HepG2 (cell line): ENCODE measurements at regions not wholly inside any gene's neighbourhood (a gene's known extent, or its start where the extent isn't known, plus 50 kb on each side); places are given as distances from the start of the nearest gene placed in this dataset.

Experiments
- ATAC-seq: fragments of 200-7000 bp; cut with Tn5 transposase; 3 replicates; pipeline ENCODE4 v1.9.1; 2020; ENCODE audit warnings: mild to moderate bottlenecking, moderate library complexity
- BruUV-seq: library from RNA; stranded (reverse); fragments of 400-500 nt; replicated peaks from 2 replicates; lab custom pipeline; 2021; lab: Mats Ljungman, UMichigan
- CTCF ChIA-PET: fragments of 300-600 bp; formaldehyde crosslinking; extraction: SDS; loops from one replicate; lab custom pipeline; 2021; ENCODE audit warnings: low total read pairs, inconsistent platforms, low intra/inter-chr PET ratio; lab: Yijun Ruan, JAX
- POLR2A ChIA-PET: fragments of 350-600 bp; sonication (Branson Sonifier 250); formaldehyde crosslinking; loops from one replicate; lab custom pipeline; 2020; ENCODE audit warnings: antibody characterized with exemption, inconsistent platforms; lab: Yijun Ruan, JAX
- DNase-seq: peaks from one replicate; pipeline ENCODE4 v3.0.0-alpha.2; 2015; ENCODE audit warnings: low spot score
- FAIRE-seq: peaks from 3 replicates; lab custom pipeline; 2011; peaks lifted over from hg19 to GRCh38; lab: Jason Lieb, UNC
- H2AFZ ChIP-seq: one replicate; pipeline ENCODE4 v1.6.1; 2011; ENCODE audit warnings: low read length, inconsistent platforms
- H3K27ac ChIP-seq: fragments of 300-600 bp; 3 replicates; pipeline ENCODE4 v1.8.0; 2011; ENCODE audit warnings: mixed run types, mild to moderate bottlenecking, mixed read lengths, low read length, inconsistent platforms; ENCODE audit not compliant: insufficient read depth; ENCODE audit errors: extremely low read length
- H3K27me3 ChIP-seq, 2 experiments: fragments of 200-600 bp in 1 of 2; 2 replicates in 1 of 2; 3 replicates in 1 of 2; pipeline versions ENCODE4 v1.6.0 to v1.8.0; 2011; ENCODE audit warnings: low read length in 2 of 2, mild to moderate bottlenecking in 2 of 2, moderate library complexity in 2 of 2, inconsistent platforms in 1 of 2; ENCODE audit not compliant: insufficient read depth in 2 of 2, control insufficient read depth in 1 of 2
- H3K36me3 ChIP-seq, 2 experiments: fragments of 200-600 bp in 1 of 2; replicated peaks in 1 of 2; 2 replicates in 1 of 2; 3 replicates in 1 of 2; pipeline versions ENCODE4 v1.5.1 to v1.8.0; 2011; ENCODE audit warnings: low read length in 2 of 2, inconsistent platforms in 1 of 2; ENCODE audit not compliant: insufficient read depth in 2 of 2, control insufficient read depth in 1 of 2
- H3K4me1 ChIP-seq: 2 replicates; pipeline ENCODE4 v1.5.1; 2012; ENCODE audit warnings: low read length, inconsistent platforms; ENCODE audit not compliant: insufficient read depth
- H3K4me2 ChIP-seq: 2 replicates; pipeline ENCODE4 v1.6.0; 2011; ENCODE audit warnings: low read depth, low read length, inconsistent platforms
- H3K4me3 ChIP-seq, 3 experiments: fragments of 200-600 bp in 1 of 3; sonication (generic), shearing (Covaris generic) in 1 of 3; replicated peaks in 1 of 3; 2 replicates each; pipeline ENCODE4 v1.5.1; 2011 to 2016; ENCODE audit warnings: low read length in 3 of 3, inconsistent platforms in 2 of 3, low read depth in 2 of 3, mild to moderate bottlenecking in 2 of 3, control low read depth in 1 of 3, mixed read lengths in 1 of 3; ENCODE audit not compliant: insufficient read depth in 1 of 3
- H3K79me2 ChIP-seq: one replicate; pipeline ENCODE4 v1.6.1; 2011; ENCODE audit warnings: low read length, inconsistent platforms; ENCODE audit not compliant: insufficient read depth
- H3K9ac ChIP-seq: 2 replicates; pipeline ENCODE4 v1.6.0; 2011; ENCODE audit warnings: mild to moderate bottlenecking, low read depth, low read length, inconsistent platforms; ENCODE audit not compliant: insufficient read depth
- H3K9me3 ChIP-seq: 2 replicates; pipeline ENCODE4 v1.5.1; 2012; ENCODE audit warnings: mild to moderate bottlenecking, low read length
- H4K20me1 ChIP-seq: 2 replicates; pipeline ENCODE4 v1.6.0; 2011; ENCODE audit warnings: inconsistent platforms, mild to moderate bottlenecking, low read length, moderate library complexity; ENCODE audit not compliant: insufficient read depth
- IRF9 ChIP-seq: sonication (generic); formaldehyde crosslinking; IDR thresholded peaks from 2 replicates; pipeline ENCODE4 v1.8.0; 2022; ENCODE audit warnings: missing genetic modification reagents, mild to moderate bottlenecking, borderline replicate concordance
- KLF16 ChIP-seq, 2 experiments: sonication (generic) in 1 of 2; formaldehyde crosslinking in 1 of 2; IDR thresholded peaks; 2 replicates each; pipeline versions ENCODE4 v1.6.1 to v1.8.0; 2016 to 2023; ENCODE audit warnings: missing genetic modification reagents in 2 of 2, missing compliant biosample characterization in 1 of 2
- NR2F1 ChIP-seq, 2 experiments: fragments of 450-650 bp in 1 of 2; formaldehyde crosslinking in 1 of 2; IDR thresholded peaks; 2 replicates each; pipeline versions ENCODE4 v1.5.0 to v1.6.1; 2016 to 2020; ENCODE audit warnings: mild to moderate bottlenecking in 1 of 2, missing compliant biosample characterization in 1 of 2, missing genetic modification reagents in 1 of 2, moderate library complexity in 1 of 2
- PRDM10 ChIP-seq: sonication (generic); formaldehyde crosslinking; IDR thresholded peaks from 2 replicates; pipeline ENCODE4 v1.4.0; 2020; ENCODE audit warnings: low read depth, missing genetic modification reagents
- SP1 ChIP-seq, 2 experiments: fragments of 450-650 bp in 1 of 2; sonication (generic) in 1 of 2; formaldehyde crosslinking in 1 of 2; IDR thresholded peaks; 2 replicates each; pipeline versions ENCODE4 v1.4.0 to v1.6.1; 2016 to 2020; ENCODE audit warnings: missing genetic modification reagents in 1 of 2
- SRSF4 ChIP-seq: fragments of 200-400 bp; formaldehyde crosslinking; IDR thresholded peaks from one replicate; pipeline ENCODE4 v1.6.1; 2018; ENCODE audit warnings: mild to moderate bottlenecking, low read depth, low read length, moderate library complexity; ENCODE audit not compliant: poor library complexity, severe bottlenecking
- ZFAT ChIP-seq: sonication (generic); formaldehyde crosslinking; conservative IDR thresholded peaks from 2 replicates; pipeline ENCODE4 v1.8.1; 2023; ENCODE audit warnings: missing genetic modification reagents, inconsistent platforms
- ZNF282 ChIP-seq: fragments of 450-650 bp; IDR thresholded peaks from 2 replicates; pipeline ENCODE4 v1.6.1; 2018; ENCODE audit not compliant: partially characterized antibody
- ZNF674 ChIP-seq: sonication (generic); formaldehyde crosslinking; IDR thresholded peaks from 2 replicates; pipeline ENCODE4 v1.5.0; 2020; ENCODE audit warnings: low read depth, mild to moderate bottlenecking, missing genetic modification reagents
- ZNF800 ChIP-seq: sonication (generic); formaldehyde crosslinking; IDR thresholded peaks from 2 replicates; pipeline ENCODE4 v1.4.0; 2020; ENCODE audit warnings: missing genetic modification reagents
- WGBS: methylation state at CpG from one replicate; pipeline ENCODE4 v1.1.6; 2017; ENCODE audit warnings: low lambda C conversion rate; 5-methylcytosine and 5-hydroxymethylcytosine counted together
- in situ Hi-C: cut with HindIII; loops from 2 replicates; pipeline ENCODE4 v1.10.0; 2017; ENCODE audit warnings: low pct_unique_long_range_greater_than_20kb; ENCODE audit not compliant: extremely low pct_ligation_motif_present
- intact Hi-C: fragments of 100-400 bp; cut with micrococcal nuclease; formaldehyde crosslinking; loops from one replicate; pipeline ENCODE4 v1.10.0; 2022; ENCODE audit not compliant: unreplicated experiment

GRCh38 chr14:89473989-89474388, 57.0 kb upstream of the FOXN3 start:
- Histone ChIP-seq H3K27ac (no peak overlapping the region), H2AFZ (no peak overlapping the region), H4K20me1 (no peaks in the 10 kb centered on the region), H3K9ac (no peak overlapping the region), H3K4me3 (no peak overlapping the region), H3K4me2 (no peak overlapping the region), H3K79me2 (no peaks in the 10 kb centered on the region), H3K36me3 (no peaks in the 10 kb centered on the region; a peak in 1 of 5 replicates), H3K9me3 (no peaks in the 10 kb centered on the region), H3K4me1 (peaks cover 10% of the 10 kb centered on the region), H3K27me3 (no peaks in the 10 kb centered on the region)
- intact Hi-C loops: no loop called here
- ChIA-PET CTCF (no interaction called here), POLR2A (no interaction called here)
- TF ChIP-seq ZNF674: no peak
- no peak for TF ChIP-seq ZNF800 (CRISPR knock-in tag)
- TF ChIP-seq ZFAT (CRISPR knock-in tag): no peak
- DNase-seq: no peak
- no peak for FAIRE-seq
- no TSS peak for BruUV-seq
- ATAC-seq: no peak
- WGBS: 98% methylated on average over 2 of the region's 2 CpGs
- in situ Hi-C loops: no loop called here

- CTCF ChIA-PET: no interaction called here
- intact Hi-C loops: no loop called here
- 94% methylated on average over 2 of the region's 2 CpGs for WGBS
- TF ChIP-seq SP1 (IDR thresholded peaks at IDR 0.05) (no peak), SP1 (CRISPR knock-in tag; IDR thresholded peaks at IDR 0.05) (no peak), SRSF4 (no peak), ZNF282 (no peak), PRDM10 (CRISPR knock-in tag) (no peak), NR2F1 (CRISPR knock-in tag; IDR thresholded peaks at IDR 0.05) (no peak), IRF9 (no peak), KLF16 (CRISPR knock-in tag; IDR thresholded peaks at IDR 0.05) (no peak)
Observed at GRCh38 chr14:89473569-89473968, 56.5 kb upstream of the FOXN3 start.

More at GRCh38 chr14:89473569-89473968, 56.5 kb upstream of the FOXN3 start:
- Histone ChIP-seq H3K4me3 (no peak overlapping the region), H2AFZ (no peak overlapping the region), H3K79me2 (no peaks in the 10 kb centered on the region), H3K4me2 (no peak overlapping the region), H3K36me3 (no peaks in the 10 kb centered on the region; a peak in 1 of 5 replicates), H3K27ac (no peak overlapping the region), H3K4me1 (peaks cover 10% of the 10 kb centered on the region), H4K20me1 (no peaks in the 10 kb centered on the region), H3K9me3 (no peaks in the 10 kb centered on the region), H3K9ac (no peak overlapping the region), H3K27me3 (no peaks in the 10 kb centered on the region)
- BruUV-seq: no TSS peak
- POLR2A ChIA-PET: no interaction called here
- in situ Hi-C loops: no loop called here
- no peak for FAIRE-seq
- ATAC-seq: no peak
- no peak for DNase-seq
